ENCODE measurements at regions not wholly inside any gene's neighbourhood (a gene's known extent, or its start where the extent isn't known, plus 50 kb on each side); places are given as distances from the start of the nearest gene placed in this dataset.

- BruUV-seq (replicated peaks): no TSS peak
- CTCF ChIA-PET (ENCODE audit: low intra/inter-chr PET ratio): no interaction called here
Observed at GRCh38 chr5:123855609-123856008, 343.6 kb downstream of the CSNK1G3 start.

More at GRCh38 chr5:123855609-123856008, 343.6 kb downstream of the CSNK1G3 start:
- H3K27ac ChIP-seq (ENCODE audit: extremely low read depth, low read depth, low read length): no peak overlapping the region
- ATAC-seq (no peak), DNase-seq (ENCODE audit: extremely low read depth in 1 of 4, low spot score in 3 of 4) (no peak), FAIRE-seq (no peak)
- H2AFZ ChIP-seq (ENCODE audit: low read depth, low read length): no peak overlapping the region
- H4K20me1 ChIP-seq (replicated peaks; ENCODE audit: control insufficient read depth, insufficient read depth, low read length): no peaks in the 10 kb centered on the region
- no peaks in the 10 kb centered on the region; the same call in none of the 2 replicates for H3K9me3 ChIP-seq (replicated peaks; ENCODE audit: control insufficient read depth, insufficient read depth, low read depth, low read length)
- no peak overlapping the region for H3K9ac ChIP-seq (ENCODE audit: insufficient read depth in 1 of 2, low read depth in 2 of 2, low read length in 2 of 2)
- intact Hi-C loops (cut with micrococcal nuclease) (no loop called here), in situ Hi-C loops (cut with MboI) (no loop called here)
- no peaks in the 10 kb centered on the region for H3K79me2 ChIP-seq (ENCODE audit: control insufficient read depth, insufficient read depth, low read length)
- no peak overlapping the region for H3K4me2 ChIP-seq (ENCODE audit: insufficient read depth, low read length)
- H3K9me1 ChIP-seq (ENCODE audit: control insufficient read depth, insufficient read depth, low read length): no peaks in the 10 kb centered on the region
- no peak overlapping the region for H3K4me3 ChIP-seq
- no peaks in the 10 kb centered on the region for H3K4me1 ChIP-seq (replicated peaks in 1 of 2; ENCODE audit: control insufficient read depth in 2 of 2, insufficient read depth in 2 of 2, low read length in 2 of 2)
- H3K27me3 ChIP-seq (ENCODE audit: control insufficient read depth in 2 of 2, insufficient read depth in 2 of 2, low read length in 2 of 2): no peaks in the 10 kb centered on the region
- POLR2A ChIA-PET: no interaction called here
- no peaks in the 10 kb centered on the region for H3K36me3 ChIP-seq (ENCODE audit: control insufficient read depth, insufficient read depth, low read length)
- TF ChIP-seq BRCA1 (IDR thresholded peaks at IDR 0.05): no peak
- no peak for TF ChIP-seq BRCA1 (CRISPR knock-in tag; IDR thresholded peaks at IDR 0.05)
- no peak for TF ChIP-seq ZBTB5 (IDR thresholded peaks at IDR 0.05)
- no peak for TF ChIP-seq GTF2A2 (tag; IDR thresholded peaks at IDR 0.05)
- no peak for TF ChIP-seq SREBF1 (IDR thresholded peaks at IDR 0.05; ENCODE audit: borderline replicate concordance, low read depth, low read length)
- no peak for TF ChIP-seq ATF7 (IDR thresholded peaks at IDR 0.05)
- no peak for TF ChIP-seq ETV1 (tag; conservative IDR thresholded peaks at IDR 0.05; ENCODE audit: low read depth)

Measured in K562 (cell line).